ENCODE measurements at regions not wholly inside any gene's neighbourhood (a gene's known extent, or its start where the extent isn't known, plus 50 kb on each side); places are given as distances from the start of the nearest gene placed in this dataset.
"Not testable (repeated sequence)": the region's sequence is repeated elsewhere in the genome, so short reads cannot be mapped to it uniquely, and the experiment has no call there.

DNA sequence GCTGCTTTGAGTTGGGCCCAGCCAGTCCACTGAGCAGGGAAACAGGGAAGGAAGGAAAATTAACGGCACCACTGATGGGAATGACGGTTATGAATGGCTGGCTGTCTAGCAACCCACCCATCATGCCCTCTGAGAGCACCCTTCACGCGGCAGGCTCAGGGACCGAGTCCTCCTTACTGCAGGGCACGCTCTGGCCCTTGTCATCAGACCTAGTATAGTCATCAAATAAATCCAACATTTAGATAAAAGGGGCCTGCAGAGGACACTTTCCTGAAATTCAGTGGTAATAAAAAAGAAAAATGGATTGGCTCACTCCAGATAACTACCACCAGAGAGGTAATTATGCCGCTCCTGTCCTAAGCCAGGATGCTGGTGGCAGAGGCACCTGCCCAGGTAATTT is 509.4 kb downstream of the MATN1 start:
- TF ChIP-seq, protein P1, sequence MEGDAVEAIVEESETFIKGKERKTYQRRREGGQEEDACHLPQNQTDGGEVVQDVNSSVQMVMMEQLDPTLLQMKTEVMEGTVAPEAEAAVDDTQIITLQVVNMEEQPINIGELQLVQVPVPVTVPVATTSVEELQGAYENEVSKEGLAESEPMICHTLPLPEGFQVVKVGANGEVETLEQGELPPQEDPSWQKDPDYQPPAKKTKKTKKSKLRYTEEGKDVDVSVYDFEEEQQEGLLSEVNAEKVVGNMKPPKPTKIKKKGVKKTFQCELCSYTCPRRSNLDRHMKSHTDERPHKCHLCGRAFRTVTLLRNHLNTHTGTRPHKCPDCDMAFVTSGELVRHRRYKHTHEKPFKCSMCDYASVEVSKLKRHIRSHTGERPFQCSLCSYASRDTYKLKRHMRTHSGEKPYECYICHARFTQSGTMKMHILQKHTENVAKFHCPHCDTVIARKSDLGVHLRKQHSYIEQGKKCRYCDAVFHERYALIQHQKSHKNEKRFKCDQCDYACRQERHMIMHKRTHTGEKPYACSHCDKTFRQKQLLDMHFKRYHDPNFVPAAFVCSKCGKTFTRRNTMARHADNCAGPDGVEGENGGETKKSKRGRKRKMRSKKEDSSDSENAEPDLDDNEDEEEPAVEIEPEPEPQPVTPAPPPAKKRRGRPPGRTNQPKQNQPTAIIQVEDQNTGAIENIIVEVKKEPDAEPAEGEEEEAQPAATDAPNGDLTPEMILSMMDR (conservative IDR thresholded peaks at IDR 0.05; ENCODE audit: low read depth, low read length): no peak
- no peaks in the 10 kb centered on the region for H3K4me1 ChIP-seq (ENCODE audit: low read depth, poor library complexity, severe bottlenecking)
- no peak overlapping the region for H3K27ac ChIP-seq
- H3K4me3 ChIP-seq (IDR thresholded peaks at IDR 0.05; ENCODE audit: insufficient read depth, low read depth, low read length): no peak overlapping the region
- no peak overlapping the region for H3K4me2 ChIP-seq
- H3K79me2 ChIP-seq (ENCODE audit: insufficient read depth, low read depth): no peaks in the 10 kb centered on the region
- no peak overlapping the region for H3K9ac ChIP-seq
- H4K20me1 ChIP-seq (ENCODE audit: insufficient read depth): no peaks in the 10 kb centered on the region
- H2AFZ ChIP-seq (ENCODE audit: low read depth): no peak overlapping the region
- H3K27me3 ChIP-seq (ENCODE audit: insufficient read depth, low read depth): peaks cover 16% of the 10 kb centered on the region; the same call in 1 of the 2 replicates
- no peaks in the 10 kb centered on the region for H3K36me3 ChIP-seq (ENCODE audit: insufficient read depth)

DNA sequence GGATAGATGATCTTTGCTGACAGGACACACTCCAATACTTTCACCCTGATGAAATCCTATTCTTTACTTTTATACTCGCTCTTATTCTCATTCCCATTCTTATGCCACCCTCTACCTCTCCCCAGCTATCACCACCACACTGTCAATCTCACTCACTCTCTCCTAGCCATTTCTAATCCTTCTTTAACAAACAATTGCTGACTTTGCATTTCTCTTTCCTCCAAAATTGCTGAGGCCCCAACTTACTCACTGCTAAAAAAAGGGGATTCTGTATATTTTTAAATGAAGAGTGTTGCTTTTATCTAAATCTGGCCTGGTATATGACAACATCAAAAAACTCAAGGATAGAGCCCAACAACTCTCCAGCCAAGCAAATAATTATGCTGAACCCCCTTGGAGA is 515.4 kb downstream of the MATN1 start:
- H2AFZ ChIP-seq (ENCODE audit: low read depth); H3K9ac ChIP-seq; H3K36me3 ChIP-seq (ENCODE audit: insufficient read depth); H3K4me2 ChIP-seq; H3K27ac ChIP-seq; H3K79me2 ChIP-seq (ENCODE audit: insufficient read depth, low read depth); H4K20me1 ChIP-seq (ENCODE audit: insufficient read depth); H3K4me1 ChIP-seq (ENCODE audit: low read depth, poor library complexity, severe bottlenecking); H3K4me3 ChIP-seq (IDR thresholded peaks at IDR 0.05; ENCODE audit: insufficient read depth, low read depth, low read length): not testable (repeated sequence)
- peaks cover 16% of the 10 kb centered on the region; the same call in 1 of the 2 replicates for H3K27me3 ChIP-seq (ENCODE audit: insufficient read depth, low read depth)

DNA sequence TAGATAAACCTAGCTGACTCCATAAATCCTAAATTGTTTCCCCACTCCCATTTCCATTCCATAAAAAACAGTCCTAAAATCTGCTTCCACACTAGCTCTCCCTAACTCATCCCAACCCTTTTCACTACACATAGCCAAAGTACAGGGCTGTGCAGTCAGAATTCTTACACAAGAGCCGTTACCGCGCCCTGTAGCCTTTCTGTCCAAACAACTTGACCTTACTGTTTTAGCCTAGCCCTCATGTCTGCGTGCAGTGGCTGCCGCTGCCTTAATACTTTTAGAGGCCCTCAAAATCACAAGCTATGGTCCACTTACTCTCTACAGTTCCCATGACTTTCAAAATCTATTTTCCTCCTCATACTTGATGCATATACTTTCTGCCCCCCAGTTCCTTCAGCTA is 516.8 kb downstream of the MATN1 start:
- H3K27ac ChIP-seq; H3K79me2 ChIP-seq (ENCODE audit: insufficient read depth, low read depth); H3K4me2 ChIP-seq; H2AFZ ChIP-seq (ENCODE audit: low read depth); H3K9ac ChIP-seq; H3K4me3 ChIP-seq (IDR thresholded peaks at IDR 0.05; ENCODE audit: insufficient read depth, low read depth, low read length); H3K4me1 ChIP-seq (ENCODE audit: low read depth, poor library complexity, severe bottlenecking); H4K20me1 ChIP-seq (ENCODE audit: insufficient read depth); H3K27me3 ChIP-seq (ENCODE audit: insufficient read depth, low read depth); H3K36me3 ChIP-seq (ENCODE audit: insufficient read depth): not testable (repeated sequence)

DNA sequence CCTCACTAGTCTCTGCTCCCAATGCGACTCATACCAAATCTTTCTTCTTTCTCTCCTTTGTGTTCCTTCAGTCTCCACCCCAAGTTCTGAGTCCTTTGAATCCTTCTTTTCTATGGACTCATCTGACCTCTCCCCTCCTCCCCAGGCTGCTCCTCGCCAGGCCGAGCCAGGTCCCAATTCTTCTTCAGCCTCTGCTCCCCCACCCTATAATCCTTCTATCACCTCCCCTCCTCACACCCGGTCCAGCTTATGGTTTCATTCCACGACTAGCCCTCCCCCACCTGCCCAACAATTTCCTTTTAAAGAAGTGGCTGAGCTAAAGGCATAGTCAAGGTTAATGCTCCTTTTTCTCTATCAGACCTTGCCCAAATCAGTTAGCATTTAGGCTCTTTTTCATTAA is 518.5 kb downstream of the MATN1 start:
- not testable (repeated sequence) for H3K4me3 ChIP-seq (IDR thresholded peaks at IDR 0.05; ENCODE audit: insufficient read depth, low read depth, low read length); H3K4me1 ChIP-seq (ENCODE audit: low read depth, poor library complexity, severe bottlenecking); H3K79me2 ChIP-seq (ENCODE audit: insufficient read depth, low read depth); H4K20me1 ChIP-seq (ENCODE audit: insufficient read depth); H3K9ac ChIP-seq; H3K27me3 ChIP-seq (ENCODE audit: insufficient read depth, low read depth); H3K27ac ChIP-seq; H3K4me2 ChIP-seq; H3K36me3 ChIP-seq (ENCODE audit: insufficient read depth); H2AFZ ChIP-seq (ENCODE audit: low read depth)

DNA sequence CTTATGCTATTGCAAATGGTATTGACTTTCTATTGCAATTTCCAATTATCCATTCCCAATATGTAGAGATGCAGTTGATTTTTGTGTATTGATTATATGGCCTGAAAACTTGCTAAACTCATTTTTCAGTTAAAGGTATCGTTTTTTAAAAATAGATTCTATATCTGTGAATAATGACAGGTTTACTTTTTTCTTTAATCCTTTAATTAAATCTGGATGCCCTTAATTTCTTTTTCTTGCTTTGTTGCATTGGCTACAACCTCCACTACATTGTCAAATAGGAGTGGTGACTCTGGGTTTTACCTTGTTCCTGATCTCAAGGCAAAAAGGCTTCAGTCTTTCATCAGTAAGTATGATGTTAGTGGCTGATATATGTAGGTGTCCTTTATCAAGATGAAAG is 522.4 kb downstream of the MATN1 start:
- Histone ChIP-seq H3K4me3 (IDR thresholded peaks at IDR 0.05; ENCODE audit: insufficient read depth, low read depth, low read length) (no peak overlapping the region), H2AFZ (ENCODE audit: low read depth) (no peak overlapping the region), H3K4me2 (no peak overlapping the region), H3K79me2 (ENCODE audit: insufficient read depth, low read depth) (no peaks in the 10 kb centered on the region), H3K36me3 (ENCODE audit: insufficient read depth) (no peaks in the 10 kb centered on the region), H3K27ac (no peak overlapping the region), H4K20me1 (ENCODE audit: insufficient read depth) (no peaks in the 10 kb centered on the region), H3K27me3 (ENCODE audit: insufficient read depth, low read depth) (no peaks in the 10 kb centered on the region; the same call in 1 of the 2 replicates), H3K4me1 (ENCODE audit: low read depth, poor library complexity, severe bottlenecking) (no peaks in the 10 kb centered on the region), H3K9ac (no peak overlapping the region)
- TF ChIP-seq, protein P1 (conservative IDR thresholded peaks at IDR 0.05; ENCODE audit: low read depth, low read length): no peak

DNA sequence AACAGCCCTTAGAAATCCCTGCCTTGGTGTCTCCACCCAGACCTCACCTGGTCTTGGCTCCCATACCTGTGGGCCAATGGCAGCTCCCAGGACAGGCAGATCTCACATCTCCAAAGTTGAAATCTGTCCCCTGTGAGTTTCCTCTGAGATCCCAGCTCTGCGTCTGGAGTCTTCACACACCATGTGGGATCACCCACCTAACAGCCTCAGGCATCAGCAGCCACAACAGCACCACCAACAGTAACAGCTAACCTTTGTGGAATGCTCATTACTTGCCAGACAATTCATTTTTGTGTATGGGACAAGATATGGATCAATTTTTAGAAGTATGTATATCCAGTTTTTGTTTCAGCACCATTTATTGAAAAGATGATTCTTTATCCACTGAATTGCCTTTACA is 523.2 kb downstream of the MATN1 start:
- Histone ChIP-seq H3K4me2 (no peak overlapping the region), H3K79me2 (ENCODE audit: insufficient read depth, low read depth) (no peaks in the 10 kb centered on the region), H3K4me1 (ENCODE audit: low read depth, poor library complexity, severe bottlenecking) (no peaks in the 10 kb centered on the region), H3K27me3 (ENCODE audit: insufficient read depth, low read depth) (no peaks in the 10 kb centered on the region; the same call in 1 of the 2 replicates), H4K20me1 (ENCODE audit: insufficient read depth) (no peaks in the 10 kb centered on the region), H3K9ac (no peak overlapping the region), H3K27ac (no peak overlapping the region), H2AFZ (ENCODE audit: low read depth) (no peak overlapping the region), H3K4me3 (IDR thresholded peaks at IDR 0.05; ENCODE audit: insufficient read depth, low read depth, low read length) (no peak overlapping the region), H3K36me3 (ENCODE audit: insufficient read depth) (no peaks in the 10 kb centered on the region)
- TF ChIP-seq, protein P1 (conservative IDR thresholded peaks at IDR 0.05; ENCODE audit: low read depth, low read length): no peak

All from KMS-11 (cell line).